ENCODE measurements at regions not wholly inside any gene's neighbourhood (a gene's known extent, or its start where the extent isn't known, plus 50 kb on each side); places are given as distances from the start of the nearest gene placed in this dataset.

GRCh38 chr21:15354516-15354915 is 289.7 kb upstream of the NRIP1 start:
- no peak for TF ChIP-seq POLR2A (IDR thresholded peaks at IDR 0.05)
- no peak for TF ChIP-seq POLR2AphosphoS5 (IDR thresholded peaks at IDR 0.05)

Measured in suprapubic skin (tissue), 4 donors.